Prostate gland (tissue), 2 donors: ENCODE measurements at regions not wholly inside any gene's neighbourhood (a gene's known extent, or its start where the extent isn't known, plus 50 kb on each side); places are given as distances from the start of the nearest gene placed in this dataset.

ENCODE experiments used
- CTCF ChIP-seq, 4 experiments: fragments of 200-600 bp in 2 of 4; fragments of 450-650 bp in 2 of 4; sonication (generic) in 2 of 4; IDR thresholded peaks; 1 replicate in 3 of 4; 2 replicates in 1 of 4; pipeline ENCODE4 v1.5.1; 2016 to 2019; ENCODE audit warnings: antibody characterized with exemption in 4 of 4, mild to moderate bottlenecking in 2 of 4, moderate library complexity in 2 of 4
- POLR2A ChIP-seq: fragments of 450-650 bp; IDR thresholded peaks from one replicate; pipeline ENCODE4 v1.6.1; 2016; ENCODE audit warnings: antibody characterized with exemption, mild to moderate bottlenecking

GRCh38 chr5:96050273-96050880 lies 88.7 kb upstream of the ELL2 start:
- no peak for TF ChIP-seq CTCF (IDR thresholded peaks at IDR 0.05)
- no peak for TF ChIP-seq POLR2A
